Ishikawa (cell line): ENCODE measurements at regions not wholly inside any gene's neighbourhood (a gene's known extent, or its start where the extent isn't known, plus 50 kb on each side); places are given as distances from the start of the nearest gene placed in this dataset.

ENCODE experiments used
- CEBPB ChIP-seq: IDR thresholded peaks from 2 replicates; pipeline ENCODE4 v1.6.1; 2012
- CREB1 ChIP-seq: IDR thresholded peaks from 2 replicates; pipeline ENCODE4 v1.6.1; 2012; ENCODE audit warnings: low read depth
- EGR1 ChIP-seq: IDR thresholded peaks from 2 replicates; pipeline ENCODE4 v1.6.1; 2012
- EP300 ChIP-seq: IDR thresholded peaks from 2 replicates; pipeline ENCODE4 v1.6.1; 2012; ENCODE audit warnings: borderline replicate concordance
- FOXM1 ChIP-seq: IDR thresholded peaks from 2 replicates; pipeline ENCODE4 v1.6.1; 2012; ENCODE audit warnings: low read depth, borderline replicate concordance
- NFIC ChIP-seq: IDR thresholded peaks from 2 replicates; pipeline ENCODE4 v1.6.1; 2012
- RAD21 ChIP-seq: IDR thresholded peaks from 2 replicates; pipeline ENCODE4 v1.6.1; 2012; ENCODE audit warnings: low read depth
- TAF1 ChIP-seq: IDR thresholded peaks from 2 replicates; pipeline ENCODE4 v1.6.1; 2012; ENCODE audit warnings: low read depth, mild to moderate bottlenecking
- TCF12 ChIP-seq: IDR thresholded peaks from 2 replicates; pipeline ENCODE4 v1.6.1; 2012; ENCODE audit warnings: low read depth
- TEAD4 ChIP-seq: IDR thresholded peaks from 2 replicates; pipeline ENCODE4 v1.6.1; 2012
- YY1 ChIP-seq: IDR thresholded peaks from 2 replicates; pipeline ENCODE4 v1.6.1; 2012; ENCODE audit warnings: low read depth
- ZBTB7A ChIP-seq: IDR thresholded peaks from 2 replicates; pipeline ENCODE4 v1.6.1; 2012; ENCODE audit warnings: low read depth
- TF ChIP-seq, protein P1 (sequence below): IDR thresholded peaks from 2 replicates; pipeline ENCODE4 v1.6.1; 2012; ENCODE audit warnings: low read depth, mild to moderate bottlenecking
- TF ChIP-seq, protein P2 (sequence below): IDR thresholded peaks from 2 replicates; pipeline ENCODE4 v1.6.1; 2012

DNA sequence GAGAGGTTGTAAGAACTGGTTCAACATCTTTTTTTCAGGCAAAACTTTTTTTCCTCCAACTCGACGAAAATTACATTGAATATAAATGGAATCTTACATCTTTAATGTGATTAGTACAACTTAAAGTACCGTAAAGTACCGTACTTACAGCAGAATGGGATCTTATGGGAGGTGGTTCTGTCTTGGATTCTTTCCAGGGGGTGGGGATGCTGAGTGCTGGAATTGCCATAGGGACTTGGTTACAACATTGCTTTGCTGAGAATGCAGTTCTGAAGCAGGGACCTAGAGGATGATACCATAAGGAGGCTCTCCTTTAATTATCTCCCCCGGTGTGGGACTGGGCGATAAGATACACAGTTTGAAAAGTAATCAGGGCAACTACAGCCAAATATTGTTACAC, 186.4 kb downstream of the KLF5 start:
- no peak for TF ChIP-seq ZBTB7A

DNA sequence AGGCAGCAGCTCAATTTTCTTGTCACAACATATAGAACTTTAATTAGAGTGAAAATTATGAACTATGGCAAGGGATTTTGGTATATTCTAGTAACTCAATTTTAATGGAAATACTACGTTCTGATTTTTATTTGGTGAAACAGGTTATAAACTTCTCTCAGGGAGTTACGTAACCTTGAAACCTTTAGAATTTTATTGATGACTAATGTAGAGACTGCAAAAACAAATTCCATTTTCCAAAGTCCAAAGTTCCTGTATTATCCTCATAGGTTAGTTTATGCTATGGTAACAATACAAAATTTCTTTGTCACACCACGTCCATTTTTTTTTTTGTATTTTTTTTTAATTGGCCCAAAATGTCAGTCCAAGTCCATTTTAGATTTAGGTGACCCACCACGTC, 185.7 kb downstream of the KLF5 start:
- TF ChIP-seq NFIC (no peak), RAD21 (no peak), EGR1 (no peak)

DNA sequence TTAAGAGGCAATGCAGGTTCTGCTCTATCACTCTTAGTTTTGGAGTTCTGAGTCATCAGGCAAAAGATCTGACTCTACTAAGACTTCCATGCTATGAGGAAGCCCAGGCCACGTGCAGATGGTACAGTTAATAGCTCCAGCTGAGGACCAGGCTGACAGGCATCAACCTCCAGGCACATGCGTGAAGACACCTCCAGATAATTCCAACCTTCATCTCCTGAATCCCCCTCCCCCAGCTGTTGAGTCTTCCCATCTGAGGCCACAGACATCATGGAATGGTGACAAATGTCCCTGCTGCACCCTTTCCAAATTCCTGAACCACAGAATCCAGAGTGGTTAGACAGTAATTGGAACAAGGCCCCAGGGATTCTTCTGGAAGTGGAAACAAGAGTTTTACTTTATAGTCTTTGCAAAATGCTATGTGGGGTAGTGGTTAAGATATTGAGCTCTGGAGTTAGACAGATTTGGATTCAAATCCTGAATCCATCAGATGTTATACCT, 183.8 kb downstream of the KLF5 start:
- no peak for TF ChIP-seq YY1
- TF ChIP-seq TCF12: no peak
- TF ChIP-seq, protein P1, sequence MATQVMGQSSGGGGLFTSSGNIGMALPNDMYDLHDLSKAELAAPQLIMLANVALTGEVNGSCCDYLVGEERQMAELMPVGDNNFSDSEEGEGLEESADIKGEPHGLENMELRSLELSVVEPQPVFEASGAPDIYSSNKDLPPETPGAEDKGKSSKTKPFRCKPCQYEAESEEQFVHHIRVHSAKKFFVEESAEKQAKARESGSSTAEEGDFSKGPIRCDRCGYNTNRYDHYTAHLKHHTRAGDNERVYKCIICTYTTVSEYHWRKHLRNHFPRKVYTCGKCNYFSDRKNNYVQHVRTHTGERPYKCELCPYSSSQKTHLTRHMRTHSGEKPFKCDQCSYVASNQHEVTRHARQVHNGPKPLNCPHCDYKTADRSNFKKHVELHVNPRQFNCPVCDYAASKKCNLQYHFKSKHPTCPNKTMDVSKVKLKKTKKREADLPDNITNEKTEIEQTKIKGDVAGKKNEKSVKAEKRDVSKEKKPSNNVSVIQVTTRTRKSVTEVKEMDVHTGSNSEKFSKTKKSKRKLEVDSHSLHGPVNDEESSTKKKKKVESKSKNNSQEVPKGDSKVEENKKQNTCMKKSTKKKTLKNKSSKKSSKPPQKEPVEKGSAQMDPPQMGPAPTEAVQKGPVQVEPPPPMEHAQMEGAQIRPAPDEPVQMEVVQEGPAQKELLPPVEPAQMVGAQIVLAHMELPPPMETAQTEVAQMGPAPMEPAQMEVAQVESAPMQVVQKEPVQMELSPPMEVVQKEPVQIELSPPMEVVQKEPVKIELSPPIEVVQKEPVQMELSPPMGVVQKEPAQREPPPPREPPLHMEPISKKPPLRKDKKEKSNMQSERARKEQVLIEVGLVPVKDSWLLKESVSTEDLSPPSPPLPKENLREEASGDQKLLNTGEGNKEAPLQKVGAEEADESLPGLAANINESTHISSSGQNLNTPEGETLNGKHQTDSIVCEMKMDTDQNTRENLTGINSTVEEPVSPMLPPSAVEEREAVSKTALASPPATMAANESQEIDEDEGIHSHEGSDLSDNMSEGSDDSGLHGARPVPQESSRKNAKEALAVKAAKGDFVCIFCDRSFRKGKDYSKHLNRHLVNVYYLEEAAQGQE: no peak
- no peak for TF ChIP-seq ZBTB7A
- TF ChIP-seq EP300: no peak

DNA sequence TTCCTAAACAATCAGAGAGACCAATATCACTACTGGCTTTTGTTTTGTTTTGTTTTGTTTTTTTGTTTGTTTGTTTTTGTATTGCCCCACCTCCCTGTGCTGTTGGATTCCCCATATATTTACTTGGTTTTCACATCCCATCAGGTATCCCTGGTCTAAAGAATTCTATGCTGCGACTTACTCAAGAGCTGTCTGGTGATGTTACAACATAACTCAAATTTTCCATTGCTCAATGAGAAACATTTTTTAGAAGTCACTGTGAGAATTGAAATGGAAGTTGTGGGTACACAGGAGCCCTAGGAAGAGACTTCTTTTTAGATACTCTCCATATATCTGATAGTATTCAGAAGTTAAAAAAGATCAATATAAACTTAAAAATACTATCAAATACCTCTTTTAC, 181.4 kb downstream of the KLF5 start:
- TF ChIP-seq, protein P2, sequence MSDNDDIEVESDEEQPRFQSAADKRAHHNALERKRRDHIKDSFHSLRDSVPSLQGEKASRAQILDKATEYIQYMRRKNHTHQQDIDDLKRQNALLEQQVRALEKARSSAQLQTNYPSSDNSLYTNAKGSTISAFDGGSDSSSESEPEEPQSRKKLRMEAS: no peak
- TF ChIP-seq CEBPB: no peak
- TF ChIP-seq RAD21: no peak
- TF ChIP-seq NFIC: no peak
- no peak for TF ChIP-seq EP300
- no peak for TF ChIP-seq TAF1
- TF ChIP-seq TCF12: no peak
- TF ChIP-seq ZBTB7A: no peak
- no peak for TF ChIP-seq FOXM1
- TF ChIP-seq CREB1: no peak
- TF ChIP-seq TEAD4: no peak
- no peak for TF ChIP-seq EGR1
- TF ChIP-seq, protein P1: no peak

DNA sequence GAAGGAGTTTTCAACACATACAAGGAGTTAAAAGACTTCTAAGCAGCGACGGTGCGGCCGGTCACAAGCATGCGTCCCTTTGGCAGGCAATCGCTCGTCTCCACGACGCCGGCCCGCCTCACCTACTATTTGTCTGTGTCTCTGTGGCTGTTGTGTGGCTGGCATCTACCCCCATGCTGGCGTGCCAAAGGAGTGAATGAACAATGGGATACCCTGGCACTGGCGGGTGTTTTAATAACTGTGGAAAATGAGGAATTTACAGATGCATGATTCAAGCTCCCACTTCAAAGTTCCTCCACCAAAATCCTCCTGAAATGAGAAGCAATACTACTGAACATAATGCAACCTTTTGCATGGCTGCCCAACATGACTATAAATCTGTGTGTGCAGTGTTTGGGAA, 176.6 kb downstream of the KLF5 start:
- TF ChIP-seq TEAD4 (no peak), TAF1 (no peak), ZBTB7A (no peak), EGR1 (no peak), FOXM1 (no peak), CEBPB (no peak), YY1 (no peak), RAD21 (no peak), EP300 (no peak), CREB1 (no peak), TCF12 (no peak)
- TF ChIP-seq, protein P1: no peak

DNA sequence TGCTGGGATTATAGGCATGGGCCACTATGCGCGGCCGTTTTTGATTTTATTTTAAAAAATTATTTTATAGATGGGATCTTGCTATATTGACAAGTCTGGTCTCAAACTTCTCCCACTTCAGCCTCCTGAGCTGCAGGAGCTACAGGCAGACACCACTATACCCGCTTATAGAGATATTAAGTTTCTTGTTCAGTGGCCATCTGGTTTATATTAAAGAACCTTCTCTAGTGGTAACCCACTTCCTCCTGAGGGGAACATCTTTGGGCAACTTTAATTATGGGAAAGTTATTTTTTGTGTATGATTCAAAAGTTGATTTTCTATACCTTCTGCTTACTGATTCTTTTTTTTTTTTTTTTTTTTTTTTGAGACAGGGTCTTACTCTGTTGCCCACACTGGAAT, 172.7 kb downstream of the KLF5 start:
- TF ChIP-seq YY1: no peak
- TF ChIP-seq, protein P2: no peak

DNA sequence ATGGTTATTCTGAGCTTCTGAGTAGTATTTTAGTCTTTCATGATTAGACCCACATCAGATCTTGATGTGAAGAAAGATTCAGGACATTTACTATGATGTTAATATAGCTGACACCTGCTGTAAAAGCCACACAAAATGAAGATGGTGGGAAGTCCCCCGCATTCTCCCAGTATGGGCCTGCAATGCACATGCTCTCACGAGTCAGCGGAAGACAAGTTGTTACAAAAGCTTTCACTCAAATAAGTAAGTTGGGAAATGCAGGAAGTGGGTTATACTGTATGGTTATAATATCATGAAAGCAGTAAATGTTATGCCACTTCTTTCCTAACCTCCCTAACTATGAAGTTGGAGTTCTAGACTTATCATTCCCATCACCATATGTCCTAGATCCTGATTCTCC, 171.9 kb downstream of the KLF5 start:
- no peak for TF ChIP-seq CEBPB
- TF ChIP-seq TCF12: no peak
